Loucy (cell line): ENCODE measurements at regions not wholly inside any gene's neighbourhood (a gene's known extent, or its start where the extent isn't known, plus 50 kb on each side); places are given as distances from the start of the nearest gene placed in this dataset.

ENCODE experiments used
- EZH2phosphoT487 ChIP-seq: fragments of 200-600 bp; IDR thresholded peaks from 2 replicates; pipeline ENCODE4 v1.6.1; 2018; ENCODE audit warnings: antibody characterized with exemption, mild to moderate bottlenecking, moderate library complexity, borderline replicate concordance
- TF ChIP-seq, protein P1 (sequence below): fragments of 200-600 bp; sonication (generic); conservative IDR thresholded peaks from 2 replicates; pipeline ENCODE4 v1.5.1; 2014; ENCODE audit warnings: mild to moderate bottlenecking, antibody characterized with exemption, low read length

- TF ChIP-seq, protein P1, sequence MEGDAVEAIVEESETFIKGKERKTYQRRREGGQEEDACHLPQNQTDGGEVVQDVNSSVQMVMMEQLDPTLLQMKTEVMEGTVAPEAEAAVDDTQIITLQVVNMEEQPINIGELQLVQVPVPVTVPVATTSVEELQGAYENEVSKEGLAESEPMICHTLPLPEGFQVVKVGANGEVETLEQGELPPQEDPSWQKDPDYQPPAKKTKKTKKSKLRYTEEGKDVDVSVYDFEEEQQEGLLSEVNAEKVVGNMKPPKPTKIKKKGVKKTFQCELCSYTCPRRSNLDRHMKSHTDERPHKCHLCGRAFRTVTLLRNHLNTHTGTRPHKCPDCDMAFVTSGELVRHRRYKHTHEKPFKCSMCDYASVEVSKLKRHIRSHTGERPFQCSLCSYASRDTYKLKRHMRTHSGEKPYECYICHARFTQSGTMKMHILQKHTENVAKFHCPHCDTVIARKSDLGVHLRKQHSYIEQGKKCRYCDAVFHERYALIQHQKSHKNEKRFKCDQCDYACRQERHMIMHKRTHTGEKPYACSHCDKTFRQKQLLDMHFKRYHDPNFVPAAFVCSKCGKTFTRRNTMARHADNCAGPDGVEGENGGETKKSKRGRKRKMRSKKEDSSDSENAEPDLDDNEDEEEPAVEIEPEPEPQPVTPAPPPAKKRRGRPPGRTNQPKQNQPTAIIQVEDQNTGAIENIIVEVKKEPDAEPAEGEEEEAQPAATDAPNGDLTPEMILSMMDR: no peak
- no peak for TF ChIP-seq EZH2phosphoT487
Measured at GRCh38 chr16:86946396-86946795, 368.0 kb downstream of the FOXL1 start.
